Suprapubic skin (tissue), 3 donors: ENCODE measurements at regions not wholly inside any gene's neighbourhood (a gene's known extent, or its start where the extent isn't known, plus 50 kb on each side); places are given as distances from the start of the nearest gene placed in this dataset.

ENCODE experiments used
- EP300 ChIP-seq: sonication (generic); formaldehyde crosslinking; IDR thresholded peaks from one replicate; pipeline ENCODE4 v1.6.1; 2017; ENCODE audit warnings: antibody characterized with exemption
- TF ChIP-seq, protein P1 (sequence below), 2 donors: fragments of 200-600 bp in 1 of 2; fragments of 450-650 bp in 1 of 2; sonication (generic) in 1 of 2; IDR thresholded peaks; one replicate each; pipeline ENCODE4 v1.5.1; 2016 to 2019; ENCODE audit warnings: antibody characterized with exemption in 2 of 2, mild to moderate bottlenecking in 1 of 2, moderate library complexity in 1 of 2

DNA sequence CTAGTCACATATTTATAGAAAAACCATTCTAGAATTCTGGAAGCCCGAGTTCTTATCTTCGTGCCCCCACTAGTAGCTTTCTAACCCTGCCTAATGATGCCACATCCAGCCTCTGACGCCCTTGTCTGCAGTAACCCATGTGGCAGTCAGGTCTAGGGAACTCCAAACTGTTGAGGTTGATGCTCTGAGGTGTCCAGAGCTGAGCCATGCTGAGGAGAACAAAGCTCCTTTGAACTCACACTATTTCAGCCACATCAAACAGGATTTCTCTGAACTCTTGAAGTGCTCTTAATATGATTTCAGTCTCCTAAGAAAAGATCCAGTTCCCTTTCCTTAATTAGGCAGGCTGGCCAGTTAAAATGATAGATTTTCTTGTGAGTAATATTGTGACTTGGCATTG is 150.5 kb upstream of the ST8SIA2 start:
- TF ChIP-seq, protein P1, sequence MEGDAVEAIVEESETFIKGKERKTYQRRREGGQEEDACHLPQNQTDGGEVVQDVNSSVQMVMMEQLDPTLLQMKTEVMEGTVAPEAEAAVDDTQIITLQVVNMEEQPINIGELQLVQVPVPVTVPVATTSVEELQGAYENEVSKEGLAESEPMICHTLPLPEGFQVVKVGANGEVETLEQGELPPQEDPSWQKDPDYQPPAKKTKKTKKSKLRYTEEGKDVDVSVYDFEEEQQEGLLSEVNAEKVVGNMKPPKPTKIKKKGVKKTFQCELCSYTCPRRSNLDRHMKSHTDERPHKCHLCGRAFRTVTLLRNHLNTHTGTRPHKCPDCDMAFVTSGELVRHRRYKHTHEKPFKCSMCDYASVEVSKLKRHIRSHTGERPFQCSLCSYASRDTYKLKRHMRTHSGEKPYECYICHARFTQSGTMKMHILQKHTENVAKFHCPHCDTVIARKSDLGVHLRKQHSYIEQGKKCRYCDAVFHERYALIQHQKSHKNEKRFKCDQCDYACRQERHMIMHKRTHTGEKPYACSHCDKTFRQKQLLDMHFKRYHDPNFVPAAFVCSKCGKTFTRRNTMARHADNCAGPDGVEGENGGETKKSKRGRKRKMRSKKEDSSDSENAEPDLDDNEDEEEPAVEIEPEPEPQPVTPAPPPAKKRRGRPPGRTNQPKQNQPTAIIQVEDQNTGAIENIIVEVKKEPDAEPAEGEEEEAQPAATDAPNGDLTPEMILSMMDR (IDR thresholded peaks at IDR 0.05) = no peak
- no peak for TF ChIP-seq EP300
